Endodermal cell (in vitro differentiated cells): ENCODE measurements at regions not wholly inside any gene's neighbourhood (a gene's known extent, or its start where the extent isn't known, plus 50 kb on each side); places are given as distances from the start of the nearest gene placed in this dataset.

Source experiments
- DNase-seq: peaks from one replicate; pipeline ENCODE4 v3.0.0-alpha.2; 2017
- H3K27ac ChIP-seq: 2 replicates; pipeline ENCODE4 v1.5.1; 2013; ENCODE audit warnings: mild to moderate bottlenecking, low read depth, low read length, moderate library complexity
- H3K27me3 ChIP-seq: 2 replicates; pipeline ENCODE4 v1.6.1; 2013; ENCODE audit warnings: mild to moderate bottlenecking, low read length, moderate library complexity; ENCODE audit not compliant: insufficient read depth, control insufficient read depth, poor library complexity, severe bottlenecking
- H3K36me3 ChIP-seq: 2 replicates; pipeline ENCODE4 v1.7.0; 2013; ENCODE audit warnings: mild to moderate bottlenecking, low read length, moderate library complexity; ENCODE audit not compliant: control insufficient read depth, insufficient read depth
- H3K4me1 ChIP-seq: one replicate; pipeline ENCODE4 v1.7.0; 2013; ENCODE audit warnings: low read length; ENCODE audit not compliant: control insufficient read depth, insufficient read depth
- H3K4me3 ChIP-seq: 2 replicates; pipeline ENCODE4 v1.5.1; 2013; ENCODE audit warnings: mild to moderate bottlenecking, low read length, moderate library complexity
- H3K9ac ChIP-seq: 2 replicates; pipeline ENCODE4 v1.6.1; 2013; ENCODE audit warnings: mild to moderate bottlenecking, low read length, moderate library complexity; ENCODE audit not compliant: poor library complexity, severe bottlenecking; ENCODE audit errors: extremely low read depth
- H3K9me3 ChIP-seq: 2 replicates; pipeline ENCODE4 v1.6.1; 2013; ENCODE audit warnings: mild to moderate bottlenecking, low read length, moderate library complexity; ENCODE audit not compliant: control insufficient read depth
- H3K27ac Mint-ChIP-seq: 2 replicates; pipeline ENCODE4 v1.8.0; 2020; ENCODE audit warnings: mixed read lengths
- H3K27me3 Mint-ChIP-seq: 2 replicates; pipeline ENCODE4 v1.8.0; 2021; ENCODE audit warnings: mild to moderate bottlenecking, mixed read lengths; ENCODE audit not compliant: insufficient read depth
- H3K36me3 Mint-ChIP-seq: 2 replicates; pipeline ENCODE4 v1.8.0; 2020; ENCODE audit warnings: low read depth, mixed read lengths
- H3K4me1 Mint-ChIP-seq: 2 replicates; pipeline ENCODE4 v1.8.0; 2020; ENCODE audit warnings: mixed read lengths
- H3K4me3 Mint-ChIP-seq: 2 replicates; pipeline ENCODE4 v1.8.0; 2020; ENCODE audit warnings: mild to moderate bottlenecking, moderate library complexity, mixed read lengths
- H3K9me3 Mint-ChIP-seq: 2 replicates; pipeline ENCODE4 v1.8.0; 2020; ENCODE audit warnings: mild to moderate bottlenecking, mixed read lengths
- CTCF ChIP-seq: fragments of 200-600 bp; sonication (generic); conservative IDR thresholded peaks from 2 replicates; pipeline ENCODE4 v1.5.0; 2021; ENCODE audit warnings: antibody characterized with exemption, mild to moderate bottlenecking
- WGBS, 2 experiments: methylation state at CpG; one replicate each; pipeline versions ENCODE4 v1.1.5 to v1.1.7; 2013; ENCODE audit warnings: missing lambda C conversion rate in 2 of 2, mixed read lengths in 1 of 2; ENCODE audit not compliant: insufficient coverage in 1 of 2, insufficient read length in 1 of 2; 5-methylcytosine and 5-hydroxymethylcytosine counted together

GRCh38 chr3:105274536-105274935 is 92.2 kb upstream of the ALCAM start:
- no peak for TF ChIP-seq CTCF
- Mint-ChIP-seq H3K9me3 (no peaks in the 10 kb centered on the region), H3K36me3 (no peaks in the 10 kb centered on the region), H3K27me3 (no peaks in the 10 kb centered on the region), H3K4me1 (no peaks in the 10 kb centered on the region), H3K4me3 (no peak overlapping the region), H3K27ac (no peak overlapping the region)
- Histone ChIP-seq H3K9me3 (no peaks in the 10 kb centered on the region), H3K4me1 (no peaks in the 10 kb centered on the region), H3K9ac (no peak overlapping the region), H3K36me3 (no peaks in the 10 kb centered on the region), H3K27ac (no peak overlapping the region), H3K4me3 (no peak overlapping the region), H3K27me3 (no peaks in the 10 kb centered on the region)
- no peak for DNase-seq

GRCh38 chr3:105274958-105275357 is 91.8 kb upstream of the ALCAM start:
- Histone ChIP-seq H3K36me3 (no peaks in the 10 kb centered on the region), H3K27ac (no peak overlapping the region), H3K4me3 (no peak overlapping the region), H3K9ac (no peak overlapping the region), H3K9me3 (no peaks in the 10 kb centered on the region), H3K4me1 (no peaks in the 10 kb centered on the region), H3K27me3 (no peaks in the 10 kb centered on the region)
- TF ChIP-seq CTCF: no peak
- H3K4me1 Mint-ChIP-seq: no peaks in the 10 kb centered on the region
- H3K27me3 Mint-ChIP-seq: no peaks in the 10 kb centered on the region
- no peaks in the 10 kb centered on the region for H3K36me3 Mint-ChIP-seq
- no peak overlapping the region for H3K4me3 Mint-ChIP-seq
- no peak overlapping the region for H3K27ac Mint-ChIP-seq
- no peaks in the 10 kb centered on the region for H3K9me3 Mint-ChIP-seq
- DNase-seq: no peak

- TF ChIP-seq CTCF: no peak
- Mint-ChIP-seq H3K4me3 (no peak overlapping the region), H3K27ac (no peak overlapping the region), H3K36me3 (no peaks in the 10 kb centered on the region), H3K27me3 (no peaks in the 10 kb centered on the region), H3K4me1 (peaks cover 5% of the 10 kb centered on the region), H3K9me3 (no peaks in the 10 kb centered on the region)
- Histone ChIP-seq H3K4me3 (no peak overlapping the region), H3K9ac (no peak overlapping the region), H3K4me1 (no peaks in the 10 kb centered on the region), H3K36me3 (no peaks in the 10 kb centered on the region), H3K27ac (no peak overlapping the region), H3K9me3 (no peaks in the 10 kb centered on the region), H3K27me3 (no peaks in the 10 kb centered on the region)
- WGBS, 2 experiments: 73 to 90% methylated on average over 1 to 3 of the region's 3 CpGs
- DNase-seq: no peak
Measured at GRCh38 chr3:105277656-105278055, 89.1 kb upstream of the ALCAM start.
